HT-29 (cell line): ENCODE measurements at regions not wholly inside any gene's neighbourhood (a gene's known extent, or its start where the extent isn't known, plus 50 kb on each side); places are given as distances from the start of the nearest gene placed in this dataset.

Experiments
- DNase-seq: peaks from one replicate; pipeline ENCODE4 v3.0.0-alpha.2; 2015; ENCODE audit warnings: low spot score

GRCh38 chr18:60554967-60555366 is 182.4 kb upstream of the MC4R start:
- no peak for DNase-seq

GRCh38 chr18:60555625-60556024 is 183.1 kb upstream of the MC4R start:
- peak; percentile 11 for DNase-seq

GRCh38 chr18:60556326-60556725 is 183.8 kb upstream of the MC4R start:
- DNase-seq = no peak

- no peak for DNase-seq
Measured at GRCh38 chr18:60560071-60560470, 187.5 kb upstream of the MC4R start.

- DNase-seq = no peak
Measured at GRCh38 chr18:60563082-60563481, 190.5 kb upstream of the MC4R start.

GRCh38 chr18:60568220-60568619 is 195.6 kb upstream of the MC4R start:
- DNase-seq = no peak

GRCh38 chr18:60570172-60570571 is 197.6 kb upstream of the MC4R start:
- DNase-seq = no peak

GRCh38 chr18:60577457-60577856 is 204.9 kb upstream of the MC4R start:
- no peak for DNase-seq

GRCh38 chr18:60585670-60586069 is 213.1 kb upstream of the MC4R start:
- no peak for DNase-seq

- DNase-seq = no peak
Measured at GRCh38 chr18:60593249-60593648, 220.7 kb upstream of the MC4R start.

- no peak for DNase-seq
Measured at GRCh38 chr18:60596928-60597327, 224.4 kb upstream of the MC4R start.

GRCh38 chr18:60599267-60599666 is 226.7 kb upstream of the MC4R start:
- DNase-seq = no peak

- no peak for DNase-seq
Measured at GRCh38 chr18:60599995-60600394, 227.4 kb upstream of the MC4R start.

GRCh38 chr18:60601249-60601648 is 228.7 kb upstream of the MC4R start:
- DNase-seq = no peak

- no peak for DNase-seq
Measured at GRCh38 chr18:60623331-60623730, 250.8 kb upstream of the MC4R start.

- no peak for DNase-seq
Measured at GRCh38 chr18:60624207-60624606, 251.6 kb upstream of the MC4R start.

GRCh38 chr18:60639836-60640235 is 267.3 kb upstream of the MC4R start:
- DNase-seq = no peak

- DNase-seq = no peak
Measured at GRCh38 chr18:60643009-60643408, 270.4 kb upstream of the MC4R start.

- no peak for DNase-seq
Measured at GRCh38 chr18:60646725-60647124, 274.1 kb upstream of the MC4R start.

GRCh38 chr18:60649107-60649506 is 276.5 kb upstream of the MC4R start:
- no peak for DNase-seq

- no peak for DNase-seq
Measured at GRCh38 chr18:60649842-60650536, 277.4 kb upstream of the MC4R start.

- no peak for DNase-seq
Measured at GRCh38 chr18:60654298-60654697, 281.7 kb upstream of the MC4R start.

- no peak for DNase-seq
Measured at GRCh38 chr18:60656553-60656952, 284.0 kb upstream of the MC4R start.

GRCh38 chr18:60662491-60662890 is 289.9 kb upstream of the MC4R start:
- no peak for DNase-seq
